ENCODE measurements at regions not wholly inside any gene's neighbourhood (a gene's known extent, or its start where the extent isn't known, plus 50 kb on each side); places are given as distances from the start of the nearest gene placed in this dataset.

DNA sequence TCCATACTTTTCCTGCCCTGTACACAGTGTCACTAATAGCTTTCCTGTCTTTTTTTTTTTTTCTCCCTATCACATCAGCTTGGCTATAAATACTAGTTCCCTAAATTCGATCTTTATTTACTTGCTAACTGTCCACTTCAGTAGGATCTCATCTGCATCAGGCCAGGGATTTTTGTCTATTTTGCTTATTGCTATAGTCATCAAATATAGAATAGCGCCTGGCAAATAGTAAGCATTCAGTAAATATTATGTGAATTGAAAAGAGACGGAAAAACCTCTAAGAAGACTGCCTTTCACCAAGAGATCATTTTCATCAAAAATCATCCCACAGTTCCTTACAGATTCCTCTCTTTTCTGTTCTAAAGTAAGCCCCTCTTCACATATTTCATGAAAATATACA, 429.1 kb downstream of the FLRT2 start:
- FAIRE-seq (no peak), ATAC-seq (no peak), DNase-seq (ENCODE audit: low spot score) (no peak)
- Histone ChIP-seq H3K79me2 (ENCODE audit: insufficient read depth, low read length) (no peaks in the 10 kb centered on the region), H3K27ac (ENCODE audit: extremely low read length, insufficient read depth, low read length) (no peak overlapping the region), H3K4me2 (ENCODE audit: low read depth, low read length) (no peak overlapping the region), H3K9ac (ENCODE audit: insufficient read depth, low read depth, low read length) (no peak overlapping the region), H3K36me3 (replicated peaks in 1 of 2; ENCODE audit: control insufficient read depth in 1 of 2, insufficient read depth in 2 of 2, low read length in 2 of 2) (no peaks in the 10 kb centered on the region), H3K9me3 (ENCODE audit: low read length) (peaks cover 67% of the 10 kb centered on the region), H4K20me1 (ENCODE audit: insufficient read depth, low read length) (no peaks in the 10 kb centered on the region), H3K27me3 (ENCODE audit: control insufficient read depth in 1 of 2, insufficient read depth in 2 of 2, low read length in 2 of 2) (no peaks in the 10 kb centered on the region), H2AFZ (ENCODE audit: low read length) (no peak overlapping the region), H3K4me1 (ENCODE audit: insufficient read depth, low read length) (no peaks in the 10 kb centered on the region), H3K4me3 (replicated peaks in 1 of 3; ENCODE audit: insufficient read depth in 1 of 3, low read depth in 2 of 3, low read length in 3 of 3) (no peak overlapping the region)
- ChIA-PET POLR2A (no interaction called here), CTCF (ENCODE audit: low intra/inter-chr PET ratio, low total read pairs) (no interaction called here)
- TF ChIP-seq ZNF337 (CRISPR knock-in tag; IDR thresholded peaks at IDR 0.05; ENCODE audit: borderline replicate concordance, low read depth) (no peak), MAFK (conservative IDR thresholded peaks at IDR 0.05 in 1 of 2, IDR thresholded peaks at IDR 0.05 in 1 of 2; ENCODE audit: low read length in 2 of 2) (peak; percentile 41 to 72; a peak in 3 of 4 replicates), NFIC (IDR thresholded peaks at IDR 0.05; ENCODE audit: low read length) (no peak), MAFF (IDR thresholded peaks at IDR 0.05; ENCODE audit: low read depth, low read length) (peak; percentile 55; the same call in 1 of the 2 replicates)
- TF ChIP-seq, protein P1, sequence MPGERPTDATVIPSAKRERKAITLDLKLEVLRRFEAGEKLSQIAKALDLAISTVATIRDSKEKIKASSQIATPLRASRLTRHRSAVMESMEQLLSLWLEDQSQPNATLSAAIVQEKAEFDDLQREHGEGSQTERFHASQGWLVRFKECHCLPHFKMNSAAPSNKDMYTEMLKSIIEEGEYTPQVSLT (CRISPR knock-in tag; IDR thresholded peaks at IDR 0.05; ENCODE audit: borderline replicate concordance, low read depth): no peak
- intact Hi-C loops (cut with micrococcal nuclease; ENCODE audit: unreplicated experiment): no loop called here
- in situ Hi-C loops (cut with HindIII; ENCODE audit: extremely low pct_ligation_motif_present, low pct_unique_long_range_greater_than_20kb): no loop called here
- 33% methylated on average over 3 of the region's 3 CpGs for WGBS (ENCODE audit: low lambda C conversion rate)
- no TSS peak for BruUV-seq (replicated peaks)

DNA sequence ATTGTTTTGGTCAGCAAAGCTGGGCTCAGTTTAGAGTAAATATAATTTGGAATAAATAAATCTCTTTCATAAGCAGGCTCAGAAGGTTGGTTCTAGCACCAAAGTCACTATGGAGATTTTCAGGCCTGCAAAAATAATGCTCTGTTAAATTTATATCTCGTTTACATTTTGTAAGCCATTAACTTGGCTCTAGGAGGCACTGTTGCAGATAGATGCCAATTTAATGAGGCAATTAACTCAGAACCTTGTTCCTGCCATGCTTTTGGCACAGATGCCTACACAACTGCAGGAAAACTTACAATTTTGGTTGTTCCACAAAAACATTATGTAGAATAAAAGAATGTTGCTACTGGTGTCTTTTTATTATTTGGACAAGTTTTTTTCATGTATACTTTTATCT, 428.1 kb downstream of the FLRT2 start:
- H3K79me2 ChIP-seq (ENCODE audit: insufficient read depth, low read length): no peaks in the 10 kb centered on the region
- H3K27me3 ChIP-seq (ENCODE audit: control insufficient read depth in 1 of 2, insufficient read depth in 2 of 2, low read length in 2 of 2): no peaks in the 10 kb centered on the region
- no peak overlapping the region for H3K27ac ChIP-seq (ENCODE audit: extremely low read length, insufficient read depth, low read length)
- no peaks in the 10 kb centered on the region for H3K36me3 ChIP-seq (replicated peaks in 1 of 2; ENCODE audit: control insufficient read depth in 1 of 2, insufficient read depth in 2 of 2, low read length in 2 of 2)
- H3K4me2 ChIP-seq (ENCODE audit: low read depth, low read length): no peak overlapping the region
- ChIA-PET POLR2A (no interaction called here), CTCF (ENCODE audit: low intra/inter-chr PET ratio, low total read pairs) (no interaction called here)
- no TSS peak for BruUV-seq (replicated peaks)
- no peak overlapping the region for H3K4me3 ChIP-seq (replicated peaks in 1 of 3; ENCODE audit: insufficient read depth in 1 of 3, low read depth in 2 of 3, low read length in 3 of 3)
- H3K4me1 ChIP-seq (ENCODE audit: insufficient read depth, low read length): no peaks in the 10 kb centered on the region
- DNase-seq (ENCODE audit: low spot score): no peak
- no peak for FAIRE-seq
- no peak overlapping the region for H3K9ac ChIP-seq (ENCODE audit: insufficient read depth, low read depth, low read length)
- no peaks in the 10 kb centered on the region for H4K20me1 ChIP-seq (ENCODE audit: insufficient read depth, low read length)
- no peak for ATAC-seq
- intact Hi-C loops (cut with micrococcal nuclease; ENCODE audit: unreplicated experiment): no loop called here
- TF ChIP-seq FOXK1 (CRISPR knock-in tag; IDR thresholded peaks at IDR 0.05; ENCODE audit: borderline replicate concordance, low read depth) (no peak), ZFP90 (CRISPR knock-in tag; IDR thresholded peaks at IDR 0.05; ENCODE audit: borderline replicate concordance) (no peak), ZFP36L2 (CRISPR knock-in tag; IDR thresholded peaks at IDR 0.05) (no peak), NR2F6 (IDR thresholded peaks at IDR 0.05) (no peak), NR2F6 (CRISPR knock-in tag; IDR thresholded peaks at IDR 0.05) (no peak), HNRNPUL1 (IDR thresholded peaks at IDR 0.05; ENCODE audit: low read depth, low read length) (no peak), ZNF12 (CRISPR knock-in tag; IDR thresholded peaks at IDR 0.05) (no peak), ZSCAN30 (CRISPR knock-in tag; IDR thresholded peaks at IDR 0.05) (no peak), ZNF274 (CRISPR knock-in tag; IDR thresholded peaks at IDR 0.05) (no peak), TCF12 (IDR thresholded peaks at IDR 0.05) (no peak), TCF12 (CRISPR knock-in tag; IDR thresholded peaks at IDR 0.05) (no peak), ZNF75D (CRISPR knock-in tag; IDR thresholded peaks at IDR 0.05; ENCODE audit: borderline replicate concordance) (no peak), ZNF253 (CRISPR knock-in tag; IDR thresholded peaks at IDR 0.05; ENCODE audit: borderline replicate concordance) (no peak), ELF1 (CRISPR knock-in tag; IDR thresholded peaks at IDR 0.05) (no peak), GABPA (IDR thresholded peaks at IDR 0.05; ENCODE audit: low read depth, low read length) (no peak), GABPA (CRISPR knock-in tag; IDR thresholded peaks at IDR 0.05; ENCODE audit: low read depth) (no peak)
- 4% methylated on average over 1 of the region's 1 CpG for WGBS (ENCODE audit: low lambda C conversion rate)
- in situ Hi-C loops (cut with HindIII; ENCODE audit: extremely low pct_ligation_motif_present, low pct_unique_long_range_greater_than_20kb): no loop called here
- peaks cover 59% of the 10 kb centered on the region for H3K9me3 ChIP-seq (ENCODE audit: low read length)
- H2AFZ ChIP-seq (ENCODE audit: low read length): no peak overlapping the region
